Suprapubic skin (tissue), 4 donors: ENCODE measurements at regions not wholly inside any gene's neighbourhood (a gene's known extent, or its start where the extent isn't known, plus 50 kb on each side); places are given as distances from the start of the nearest gene placed in this dataset.

ENCODE experiments used
- DNase-seq, 2 donors: peaks; one replicate each; pipeline ENCODE4 v3.0.0-alpha.2; 2019; ENCODE audit warnings: low spot score in 2 of 2
- H3K27ac ChIP-seq: fragments of 200-600 bp; sonication (generic); one replicate; pipeline ENCODE4 v1.5.1; 2019
- H3K27me3 ChIP-seq: fragments of 200-600 bp; sonication (generic); one replicate; pipeline ENCODE4 v1.5.1; 2019
- H3K36me3 ChIP-seq: fragments of 200-600 bp; sonication (generic); one replicate; pipeline ENCODE4 v1.5.1; 2019
- H3K4me1 ChIP-seq: fragments of 200-600 bp; sonication (generic); one replicate; pipeline ENCODE4 v1.5.1; 2019
- H3K4me3 ChIP-seq: fragments of 200-600 bp; sonication (generic); one replicate; pipeline ENCODE4 v1.5.1; 2019; ENCODE audit warnings: mild to moderate bottlenecking
- H3K9me3 ChIP-seq: fragments of 200-600 bp; sonication (generic); one replicate; pipeline ENCODE4 v1.5.1; 2019
- EP300 ChIP-seq: sonication (generic); formaldehyde crosslinking; IDR thresholded peaks from one replicate; pipeline ENCODE4 v1.6.1; 2017; ENCODE audit warnings: antibody characterized with exemption
- POLR2A ChIP-seq, 2 donors: fragments of 450-650 bp; IDR thresholded peaks; one replicate each; pipeline ENCODE4 v1.6.1; 2017; ENCODE audit warnings: antibody characterized with exemption in 2 of 2, mild to moderate bottlenecking in 2 of 2, moderate library complexity in 2 of 2
- POLR2AphosphoS5 ChIP-seq, 3 donors: sonication (generic); formaldehyde crosslinking; IDR thresholded peaks; one replicate each; pipeline ENCODE4 v1.6.1; 2017; ENCODE audit warnings: antibody characterized with exemption in 3 of 3
- whole genome bisulfite sequencing: methylation state at CpG from one replicate; pipeline ENCODE4 v1.1.5; 2018; 5-methylcytosine and 5-hydroxymethylcytosine counted together
- TF ChIP-seq, protein P1 (sequence below), 2 donors: fragments of 200-600 bp in 1 of 2; fragments of 450-650 bp in 1 of 2; sonication (generic) in 1 of 2; IDR thresholded peaks; one replicate each; pipeline ENCODE4 v1.5.1; 2016 to 2019; ENCODE audit warnings: antibody characterized with exemption in 2 of 2, mild to moderate bottlenecking in 1 of 2, moderate library complexity in 1 of 2

DNA sequence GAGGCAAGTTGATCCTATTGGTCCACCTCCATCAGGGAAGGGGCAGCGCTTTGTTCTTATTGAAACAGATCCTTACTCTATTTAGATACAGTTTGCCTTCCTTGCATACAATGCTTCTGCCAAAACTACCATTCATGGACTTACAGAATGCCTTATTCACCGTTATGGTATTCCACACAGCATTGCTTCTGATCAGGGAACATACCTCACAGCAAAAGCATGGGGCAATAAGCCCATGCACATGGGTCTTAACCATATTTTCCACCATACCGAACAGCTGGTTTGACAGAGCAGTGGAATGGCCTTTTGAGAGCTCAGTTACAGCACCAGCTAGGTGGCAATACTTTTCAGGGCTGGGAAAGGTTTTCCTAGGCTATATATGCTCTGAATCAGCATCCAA is 544.8 kb upstream of the ADGRL4 start:
- H3K4me1 ChIP-seq: no peaks in the 10 kb centered on the region
- WGBS: 65% methylated on average over 3 of the region's 3 CpGs
- H3K9me3 ChIP-seq: no peaks in the 10 kb centered on the region
- no peaks in the 10 kb centered on the region for H3K27me3 ChIP-seq
- H3K4me3 ChIP-seq: no peak overlapping the region
- no peak overlapping the region for H3K27ac ChIP-seq
- no peak for DNase-seq
- no peaks in the 10 kb centered on the region for H3K36me3 ChIP-seq
- TF ChIP-seq POLR2A (IDR thresholded peaks at IDR 0.05): no peak
- TF ChIP-seq, protein P1, sequence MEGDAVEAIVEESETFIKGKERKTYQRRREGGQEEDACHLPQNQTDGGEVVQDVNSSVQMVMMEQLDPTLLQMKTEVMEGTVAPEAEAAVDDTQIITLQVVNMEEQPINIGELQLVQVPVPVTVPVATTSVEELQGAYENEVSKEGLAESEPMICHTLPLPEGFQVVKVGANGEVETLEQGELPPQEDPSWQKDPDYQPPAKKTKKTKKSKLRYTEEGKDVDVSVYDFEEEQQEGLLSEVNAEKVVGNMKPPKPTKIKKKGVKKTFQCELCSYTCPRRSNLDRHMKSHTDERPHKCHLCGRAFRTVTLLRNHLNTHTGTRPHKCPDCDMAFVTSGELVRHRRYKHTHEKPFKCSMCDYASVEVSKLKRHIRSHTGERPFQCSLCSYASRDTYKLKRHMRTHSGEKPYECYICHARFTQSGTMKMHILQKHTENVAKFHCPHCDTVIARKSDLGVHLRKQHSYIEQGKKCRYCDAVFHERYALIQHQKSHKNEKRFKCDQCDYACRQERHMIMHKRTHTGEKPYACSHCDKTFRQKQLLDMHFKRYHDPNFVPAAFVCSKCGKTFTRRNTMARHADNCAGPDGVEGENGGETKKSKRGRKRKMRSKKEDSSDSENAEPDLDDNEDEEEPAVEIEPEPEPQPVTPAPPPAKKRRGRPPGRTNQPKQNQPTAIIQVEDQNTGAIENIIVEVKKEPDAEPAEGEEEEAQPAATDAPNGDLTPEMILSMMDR (IDR thresholded peaks at IDR 0.05): no peak
- TF ChIP-seq POLR2AphosphoS5 (IDR thresholded peaks at IDR 0.05): no peak
- no peak for TF ChIP-seq EP300

DNA sequence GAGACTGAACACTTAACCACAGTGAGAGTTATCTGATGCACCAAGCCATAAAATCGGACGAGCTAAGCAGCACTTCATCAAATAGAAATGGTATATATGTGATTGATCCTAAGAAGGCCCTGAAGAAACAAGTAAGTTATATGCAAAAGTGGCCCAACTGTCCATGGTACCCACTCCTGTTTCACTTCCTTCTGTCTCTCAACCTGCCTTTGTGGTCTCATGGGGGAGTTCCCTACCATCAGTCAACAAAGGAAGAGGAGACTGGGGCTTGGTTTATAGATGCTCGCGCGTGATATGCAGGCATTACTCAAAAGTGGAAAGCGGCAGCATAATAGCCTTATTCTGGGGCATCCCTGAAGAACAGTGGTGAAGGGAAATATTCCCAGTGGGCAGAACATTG is 543.9 kb upstream of the ADGRL4 start:
- WGBS: 91% methylated on average over 6 of the region's 6 CpGs
- Histone ChIP-seq H3K27me3 (no peaks in the 10 kb centered on the region), H3K4me3 (no peak overlapping the region), H3K27ac (no peak overlapping the region), H3K36me3 (no peaks in the 10 kb centered on the region), H3K9me3 (no peaks in the 10 kb centered on the region), H3K4me1 (no peaks in the 10 kb centered on the region)
- no peak for DNase-seq
- TF ChIP-seq POLR2A (IDR thresholded peaks at IDR 0.05) (no peak), POLR2AphosphoS5 (IDR thresholded peaks at IDR 0.05) (no peak), EP300 (no peak)
- TF ChIP-seq, protein P1 (IDR thresholded peaks at IDR 0.05): no peak

DNA sequence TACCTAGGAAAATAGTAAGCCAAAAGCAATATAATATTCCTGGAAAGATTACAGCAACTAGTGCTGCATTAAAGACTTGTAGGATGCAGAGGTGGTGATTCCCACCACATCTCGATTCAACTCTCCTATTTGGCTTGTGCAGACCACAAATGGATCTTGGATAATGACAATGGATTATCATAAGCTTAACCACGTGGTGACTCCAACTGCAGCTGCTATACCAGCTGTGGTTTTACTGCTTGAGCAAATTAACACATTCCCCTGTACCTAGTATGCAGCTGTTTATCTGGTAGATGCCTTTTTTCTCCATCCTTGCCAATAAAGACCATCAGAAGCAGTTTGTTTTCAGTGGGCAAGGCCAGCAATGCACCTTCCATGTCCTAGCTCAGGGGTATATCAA is 542.7 kb upstream of the ADGRL4 start:
- 53% methylated on average over 2 of the region's 2 CpGs for WGBS
- no peak for DNase-seq
- H3K27ac ChIP-seq: no peak overlapping the region
- H3K27me3 ChIP-seq: no peaks in the 10 kb centered on the region
- no peaks in the 10 kb centered on the region for H3K36me3 ChIP-seq
- TF ChIP-seq, protein P1 (IDR thresholded peaks at IDR 0.05): no peak
- no peak for TF ChIP-seq POLR2AphosphoS5 (IDR thresholded peaks at IDR 0.05)
- TF ChIP-seq EP300: no peak
- no peak for TF ChIP-seq POLR2A (IDR thresholded peaks at IDR 0.05)
- no peaks in the 10 kb centered on the region for H3K4me1 ChIP-seq
- no peak overlapping the region for H3K4me3 ChIP-seq
- H3K9me3 ChIP-seq: no peaks in the 10 kb centered on the region

DNA sequence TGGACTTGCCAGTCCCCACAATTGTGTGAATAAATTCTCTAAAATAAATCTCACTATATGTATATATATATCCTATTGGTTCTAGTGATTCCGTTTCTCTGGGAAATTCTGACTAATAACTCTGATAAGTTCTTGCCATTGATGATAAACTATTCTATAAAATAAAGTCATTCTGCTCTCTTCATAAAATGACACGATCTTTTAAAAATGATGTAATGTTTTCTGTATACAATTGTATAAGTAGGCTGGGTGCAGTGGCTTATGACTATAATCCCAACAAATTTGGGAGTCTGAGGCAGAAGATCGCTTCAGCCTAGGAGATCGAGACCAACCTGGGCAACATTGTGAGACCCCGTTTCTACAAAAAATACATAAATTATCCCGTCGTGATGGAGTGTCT is 541.0 kb upstream of the ADGRL4 start:
- Histone ChIP-seq H3K27me3 (no peaks in the 10 kb centered on the region), H3K9me3 (no peaks in the 10 kb centered on the region), H3K4me3 (no peak overlapping the region), H3K27ac (no peak overlapping the region), H3K36me3 (no peaks in the 10 kb centered on the region), H3K4me1 (no peaks in the 10 kb centered on the region)
- WGBS: 94% methylated on average over 7 of the region's 7 CpGs
- no peak for DNase-seq
- TF ChIP-seq POLR2AphosphoS5 (IDR thresholded peaks at IDR 0.05) (no peak), EP300 (no peak), POLR2A (IDR thresholded peaks at IDR 0.05) (no peak)
- TF ChIP-seq, protein P1 (IDR thresholded peaks at IDR 0.05): no peak

DNA sequence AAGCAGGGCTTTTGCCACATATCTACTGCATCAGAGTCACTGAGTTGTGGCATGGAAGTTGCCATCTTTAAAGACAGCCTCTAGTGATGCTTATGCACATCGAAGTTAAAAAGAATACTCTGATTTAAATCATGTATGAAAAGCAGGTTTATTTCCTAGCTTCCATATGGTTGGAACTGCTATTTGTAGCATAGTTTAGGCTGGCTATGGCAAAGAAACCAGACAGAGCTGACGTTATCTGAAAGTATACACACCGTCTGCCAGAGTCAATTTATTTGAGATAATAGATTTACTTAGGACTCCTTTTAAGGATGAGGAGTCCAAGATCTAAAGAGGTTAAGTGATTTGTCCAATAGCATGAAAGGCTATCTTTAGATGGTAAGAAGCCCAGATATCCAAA is 536.9 kb upstream of the ADGRL4 start:
- Histone ChIP-seq H3K9me3 (no peaks in the 10 kb centered on the region), H3K36me3 (no peaks in the 10 kb centered on the region), H3K27me3 (no peaks in the 10 kb centered on the region), H3K27ac (no peak overlapping the region), H3K4me3 (no peak overlapping the region), H3K4me1 (no peaks in the 10 kb centered on the region)
- TF ChIP-seq EP300 (no peak), POLR2A (IDR thresholded peaks at IDR 0.05) (no peak), POLR2AphosphoS5 (IDR thresholded peaks at IDR 0.05) (no peak)
- TF ChIP-seq, protein P1 (IDR thresholded peaks at IDR 0.05): no peak
- WGBS: 71% methylated on average over 3 of the region's 3 CpGs
- DNase-seq: no peak
